GM12873 (cell line): ENCODE measurements at regions not wholly inside any gene's neighbourhood (a gene's known extent, or its start where the extent isn't known, plus 50 kb on each side); places are given as distances from the start of the nearest gene placed in this dataset.

ENCODE experiments used
- TF ChIP-seq, protein P1 (sequence below): IDR thresholded peaks from 2 replicates; pipeline ENCODE4 v1.5.1; 2012; ENCODE audit warnings: low read depth, mild to moderate bottlenecking, moderate library complexity, low read length, control low read depth; ENCODE audit not compliant: insufficient read depth; ENCODE audit errors: missing control alignments

GRCh38 chrX:121154858-121155404 lies 107.5 kb downstream of the GLUD2 start:
- TF ChIP-seq, protein P1, sequence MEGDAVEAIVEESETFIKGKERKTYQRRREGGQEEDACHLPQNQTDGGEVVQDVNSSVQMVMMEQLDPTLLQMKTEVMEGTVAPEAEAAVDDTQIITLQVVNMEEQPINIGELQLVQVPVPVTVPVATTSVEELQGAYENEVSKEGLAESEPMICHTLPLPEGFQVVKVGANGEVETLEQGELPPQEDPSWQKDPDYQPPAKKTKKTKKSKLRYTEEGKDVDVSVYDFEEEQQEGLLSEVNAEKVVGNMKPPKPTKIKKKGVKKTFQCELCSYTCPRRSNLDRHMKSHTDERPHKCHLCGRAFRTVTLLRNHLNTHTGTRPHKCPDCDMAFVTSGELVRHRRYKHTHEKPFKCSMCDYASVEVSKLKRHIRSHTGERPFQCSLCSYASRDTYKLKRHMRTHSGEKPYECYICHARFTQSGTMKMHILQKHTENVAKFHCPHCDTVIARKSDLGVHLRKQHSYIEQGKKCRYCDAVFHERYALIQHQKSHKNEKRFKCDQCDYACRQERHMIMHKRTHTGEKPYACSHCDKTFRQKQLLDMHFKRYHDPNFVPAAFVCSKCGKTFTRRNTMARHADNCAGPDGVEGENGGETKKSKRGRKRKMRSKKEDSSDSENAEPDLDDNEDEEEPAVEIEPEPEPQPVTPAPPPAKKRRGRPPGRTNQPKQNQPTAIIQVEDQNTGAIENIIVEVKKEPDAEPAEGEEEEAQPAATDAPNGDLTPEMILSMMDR, result no peak

- TF ChIP-seq, protein P1, result no peak
These were observed 113.6 kb downstream of the GLUD2 start for GRCh38 chrX:121160987-121161386.

GRCh38 chrX:121161501-121161933 lies 114.1 kb downstream of the GLUD2 start:
- TF ChIP-seq, protein P1, result no peak

- TF ChIP-seq, protein P1, result no peak
These were observed 116.0 kb downstream of the GLUD2 start for GRCh38 chrX:121163443-121163842.

- TF ChIP-seq, protein P1, result no peak
These were observed 118.5 kb downstream of the GLUD2 start for GRCh38 chrX:121165930-121166359.

DNA sequence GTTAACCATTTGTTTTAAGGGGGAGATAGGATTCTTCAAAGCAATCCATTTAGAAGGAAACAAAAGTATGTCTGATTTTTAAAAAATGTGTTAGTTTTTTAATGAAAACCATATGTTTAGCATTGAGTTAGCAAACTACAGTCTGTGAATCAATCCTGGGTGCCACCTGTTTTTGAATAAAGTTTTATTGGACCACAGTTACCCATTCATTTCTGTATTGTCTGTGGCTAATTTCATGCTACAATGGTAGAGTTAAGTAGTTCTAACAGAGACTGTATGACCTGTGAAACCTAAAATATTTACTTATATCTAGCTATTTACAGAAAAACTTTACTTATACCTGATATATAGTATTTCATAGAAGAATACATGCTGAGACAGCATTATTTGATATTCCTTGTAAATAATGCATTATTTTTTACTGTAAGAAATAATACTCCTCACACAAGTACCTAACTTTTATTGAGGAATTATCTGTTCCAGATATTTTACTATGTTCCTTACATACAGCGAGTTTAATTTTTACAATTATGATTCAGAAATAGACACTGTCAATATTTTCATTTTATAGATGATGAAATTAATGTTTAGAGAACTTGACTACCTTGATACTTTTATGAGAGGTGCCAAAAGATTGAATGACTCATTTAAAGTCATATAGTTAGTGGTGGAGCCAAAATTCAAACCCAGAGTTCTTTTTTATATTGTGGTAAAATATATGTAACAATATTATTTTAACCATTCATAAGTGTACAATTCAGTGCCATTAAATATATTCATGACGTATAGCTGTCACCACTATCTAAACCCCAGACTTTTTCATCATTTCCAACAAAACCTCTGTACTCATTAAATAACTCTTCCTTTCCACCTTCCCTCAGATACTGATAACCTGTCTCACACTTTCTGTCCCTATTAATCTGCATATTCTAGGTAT lies 122.0 kb downstream of the GLUD2 start:
- TF ChIP-seq, protein P1, result no peak

DNA sequence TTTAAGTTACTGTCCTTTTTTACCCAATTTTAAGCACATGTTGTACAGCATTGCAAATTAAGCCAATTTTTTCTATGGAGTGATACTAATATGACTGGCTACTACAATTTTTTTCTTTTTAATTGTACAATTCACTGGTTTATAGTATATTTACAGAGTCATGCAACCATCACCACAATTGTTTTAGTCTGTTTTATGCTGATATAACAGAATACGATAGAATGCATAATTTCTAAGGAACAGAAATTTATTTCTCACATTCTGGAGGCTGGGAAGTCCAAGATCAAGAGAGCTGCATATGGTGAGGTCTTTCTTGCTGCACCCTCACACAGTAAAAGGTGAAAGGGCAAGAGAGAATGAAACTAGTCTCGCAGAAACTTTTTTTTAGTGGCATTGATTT lies 125.3 kb downstream of the GLUD2 start:
- TF ChIP-seq, protein P1, result no peak
